ENCODE measurements at regions not wholly inside any gene's neighbourhood (a gene's known extent, or its start where the extent isn't known, plus 50 kb on each side); places are given as distances from the start of the nearest gene placed in this dataset.

DNA sequence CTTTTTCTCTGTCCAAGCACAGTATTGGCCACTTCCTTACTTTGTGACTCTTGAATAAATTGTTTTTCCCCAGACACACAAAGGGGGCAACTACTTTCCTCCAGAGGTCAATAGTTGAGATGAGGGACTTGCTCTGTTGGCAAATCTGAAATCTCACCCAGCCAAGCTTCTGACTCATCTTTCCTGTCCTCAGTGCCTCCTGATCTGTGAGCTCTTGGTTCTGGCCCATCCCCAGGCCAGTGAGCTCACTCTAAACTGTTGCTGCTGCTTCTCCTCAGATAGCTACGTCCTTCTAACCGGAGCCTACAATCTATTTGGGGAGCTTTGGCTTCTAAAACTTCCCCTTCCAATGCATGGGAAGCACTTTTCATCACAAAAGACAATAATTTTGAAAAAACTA is 50.0 kb upstream of the NMD3 start:
- CTCF ChIA-PET (ENCODE audit: low intra/inter-chr PET ratio), result no interaction called here
- in situ Hi-C loops (cut with MboI), result no loop called here

More for the DNA sequence above, 50.0 kb upstream of the NMD3 start:
- no peaks in the 10 kb centered on the region for H3K27me3 ChIP-seq (ENCODE audit: control insufficient read depth in 2 of 2, insufficient read depth in 2 of 2, low read length in 2 of 2)
- no peak overlapping the region for H3K9ac ChIP-seq (ENCODE audit: insufficient read depth in 1 of 2, low read depth in 2 of 2, low read length in 2 of 2)
- no TSS peak for BruUV-seq (replicated peaks)
- no peaks in the 10 kb centered on the region for H3K4me1 ChIP-seq (replicated peaks in 1 of 2; ENCODE audit: control insufficient read depth in 2 of 2, insufficient read depth in 2 of 2, low read length in 2 of 2)
- H4K20me1 ChIP-seq (replicated peaks; ENCODE audit: control insufficient read depth, insufficient read depth, low read length), result no peaks in the 10 kb centered on the region
- H3K27ac ChIP-seq (ENCODE audit: extremely low read depth, low read depth, low read length), result no peak overlapping the region
- ATAC-seq, result no peak
- TF ChIP-seq ZNF77 (CRISPR knock-in tag; IDR thresholded peaks at IDR 0.05) (no peak), ZFX (CRISPR knock-in tag; IDR thresholded peaks at IDR 0.05) (no peak), ZNF79 (CRISPR knock-in tag; IDR thresholded peaks at IDR 0.05; ENCODE audit: low read depth) (no peak), ELF1 (tag; IDR thresholded peaks at IDR 0.05) (no peak), PPARD (CRISPR knock-in tag; IDR thresholded peaks at IDR 0.05) (no peak), ZNF695 (CRISPR knock-in tag; IDR thresholded peaks at IDR 0.05) (no peak), HLTF (IDR thresholded peaks at IDR 0.05) (no peak), OTX1 (CRISPR knock-in tag; IDR thresholded peaks at IDR 0.05) (no peak), CBX1 (IDR thresholded peaks at IDR 0.05; ENCODE audit: low read depth) (no peak), ZSCAN32 (CRISPR knock-in tag; IDR thresholded peaks at IDR 0.05) (no peak), SMARCB1 (IDR thresholded peaks at IDR 0.05; ENCODE audit: insufficient read length, low read depth) (no peak), ZFP30 (CRISPR knock-in tag; IDR thresholded peaks at IDR 0.05; ENCODE audit: borderline replicate concordance) (no peak), MEF2D (tag; conservative IDR thresholded peaks at IDR 0.05; ENCODE audit: low read depth) (no peak), BRF1 (IDR thresholded peaks at IDR 0.05; ENCODE audit: borderline replicate concordance, extremely low read depth, insufficient read length) (no peak), U2AF1 (optimal IDR thresholded peaks at IDR 0.05; ENCODE audit: low read depth, low read length) (no peak), GABPA (tag; conservative IDR thresholded peaks at IDR 0.05; ENCODE audit: low read depth) (no peak), SRF (CRISPR knock-in tag; IDR thresholded peaks at IDR 0.05) (no peak), ARID2 (IDR thresholded peaks at IDR 0.05) (no peak), ZFP36 (IDR thresholded peaks at IDR 0.05; ENCODE audit: low read depth, low read length, partially characterized antibody) (no peak)
- no peak overlapping the region for H3K4me2 ChIP-seq (ENCODE audit: insufficient read depth, low read length)
- H2AFZ ChIP-seq (ENCODE audit: low read depth, low read length), result no peak overlapping the region
- intact Hi-C loops (cut with micrococcal nuclease), result no loop called here
- H3K4me3 ChIP-seq, result no peak overlapping the region
- POLR2A ChIA-PET, result interaction anchor here (0.7 to 1.3 kb wide), 2 partner anchors 50 to 713 kb away, joined by 3 to 4 read pairs; partner anchors contain the start of gene NMD3
- H3K9me3 ChIP-seq (replicated peaks; ENCODE audit: control insufficient read depth, insufficient read depth, low read depth, low read length), result no peaks in the 10 kb centered on the region
- H3K79me2 ChIP-seq (ENCODE audit: control insufficient read depth, insufficient read depth, low read length), result no peaks in the 10 kb centered on the region
- H3K36me3 ChIP-seq (ENCODE audit: control insufficient read depth, insufficient read depth, low read length), result no peaks in the 10 kb centered on the region
- no peaks in the 10 kb centered on the region for H3K9me1 ChIP-seq (ENCODE audit: control insufficient read depth, insufficient read depth, low read length)
- 0% methylated on average over 2 of the region's 2 CpGs for WGBS (ENCODE audit: insufficient coverage, low coverage, missing lambda C conversion rate)
- DNase-seq (ENCODE audit: extremely low read depth in 1 of 4, low spot score in 3 of 4), result no peak
- FAIRE-seq, result no peak
